AG09309 (cell line): ENCODE measurements at regions not wholly inside any gene's neighbourhood (a gene's known extent, or its start where the extent isn't known, plus 50 kb on each side); places are given as distances from the start of the nearest gene placed in this dataset.

ENCODE experiments used
- DNase-seq: peaks from one replicate; pipeline ENCODE4 v3.0.0-alpha.2; 2010; ENCODE audit warnings: low read depth
- H3K4me3 ChIP-seq: 2 replicates; pipeline ENCODE4 v1.5.1; 2011; ENCODE audit warnings: mild to moderate bottlenecking, low read depth, low read length, moderate library complexity; ENCODE audit not compliant: control insufficient read depth
- TF ChIP-seq, protein P1 (sequence below): IDR thresholded peaks from 2 replicates; pipeline ENCODE4 v1.5.1; 2011; ENCODE audit warnings: mild to moderate bottlenecking, low read depth, low read length, inconsistent platforms; ENCODE audit not compliant: insufficient read depth, control insufficient read depth; ENCODE audit errors: missing control alignments

DNA sequence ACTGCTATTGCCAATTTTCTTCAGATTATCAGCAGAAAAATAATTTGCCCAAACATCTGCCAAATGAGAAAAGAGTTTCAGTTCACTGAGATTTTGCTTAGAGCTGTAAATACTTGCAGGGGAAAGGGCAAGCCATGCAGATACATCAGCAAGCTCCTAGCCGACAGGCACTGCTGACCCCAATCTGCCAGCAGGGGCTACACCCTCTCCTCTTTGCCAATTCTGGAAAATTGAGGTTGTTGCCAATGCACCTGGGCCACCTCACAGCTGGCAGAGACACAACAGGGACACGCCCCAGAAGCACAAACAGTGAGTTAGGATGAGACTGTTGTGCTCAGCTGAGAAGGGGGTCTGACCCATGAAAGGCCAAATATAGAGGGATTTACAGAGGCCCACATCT, 129.5 kb upstream of the MYO3A start:
- no peak for DNase-seq
- TF ChIP-seq, protein P1, sequence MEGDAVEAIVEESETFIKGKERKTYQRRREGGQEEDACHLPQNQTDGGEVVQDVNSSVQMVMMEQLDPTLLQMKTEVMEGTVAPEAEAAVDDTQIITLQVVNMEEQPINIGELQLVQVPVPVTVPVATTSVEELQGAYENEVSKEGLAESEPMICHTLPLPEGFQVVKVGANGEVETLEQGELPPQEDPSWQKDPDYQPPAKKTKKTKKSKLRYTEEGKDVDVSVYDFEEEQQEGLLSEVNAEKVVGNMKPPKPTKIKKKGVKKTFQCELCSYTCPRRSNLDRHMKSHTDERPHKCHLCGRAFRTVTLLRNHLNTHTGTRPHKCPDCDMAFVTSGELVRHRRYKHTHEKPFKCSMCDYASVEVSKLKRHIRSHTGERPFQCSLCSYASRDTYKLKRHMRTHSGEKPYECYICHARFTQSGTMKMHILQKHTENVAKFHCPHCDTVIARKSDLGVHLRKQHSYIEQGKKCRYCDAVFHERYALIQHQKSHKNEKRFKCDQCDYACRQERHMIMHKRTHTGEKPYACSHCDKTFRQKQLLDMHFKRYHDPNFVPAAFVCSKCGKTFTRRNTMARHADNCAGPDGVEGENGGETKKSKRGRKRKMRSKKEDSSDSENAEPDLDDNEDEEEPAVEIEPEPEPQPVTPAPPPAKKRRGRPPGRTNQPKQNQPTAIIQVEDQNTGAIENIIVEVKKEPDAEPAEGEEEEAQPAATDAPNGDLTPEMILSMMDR: no peak
- no peak overlapping the region for H3K4me3 ChIP-seq

DNA sequence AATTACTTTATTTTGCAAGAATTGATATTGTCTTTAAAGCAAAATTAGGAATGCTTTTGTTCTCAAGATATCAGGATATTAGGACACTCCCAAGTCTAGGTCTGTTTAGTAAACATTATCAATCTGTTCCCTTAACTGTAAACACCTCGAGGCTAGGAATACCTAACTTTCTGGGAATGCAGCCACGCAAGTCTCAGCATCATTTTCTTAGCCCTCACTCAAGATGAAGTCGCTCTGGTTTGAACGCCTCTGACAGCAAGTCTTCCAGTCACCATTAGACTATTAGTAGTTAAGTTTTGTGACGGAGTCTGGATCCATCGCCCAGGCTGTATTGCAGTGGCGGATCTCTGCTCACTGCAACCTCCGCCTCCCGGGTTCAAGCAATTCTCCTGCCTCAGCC, 128.0 kb upstream of the MYO3A start:
- no peak for DNase-seq
- H3K4me3 ChIP-seq: no peak overlapping the region
- TF ChIP-seq, protein P1: no peak

DNA sequence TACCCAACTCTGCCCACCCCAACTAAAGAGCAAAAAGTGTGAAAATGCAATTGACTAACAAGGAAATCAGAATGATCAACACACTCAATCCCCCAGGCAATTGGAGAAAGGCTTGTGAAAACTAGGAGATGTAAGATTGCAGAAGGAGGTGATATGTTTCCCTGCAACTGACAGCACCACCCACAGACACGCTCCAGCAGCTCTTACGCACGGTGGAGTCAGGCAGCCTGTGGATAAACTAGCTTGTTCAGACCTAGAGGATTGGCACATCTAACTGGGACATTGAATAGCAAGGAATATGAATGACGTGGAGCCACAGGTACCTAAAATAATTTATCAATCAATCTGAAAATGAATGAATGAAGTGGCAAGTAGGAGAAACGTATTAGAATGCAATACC, 125.7 kb upstream of the MYO3A start:
- DNase-seq: no peak
- TF ChIP-seq, protein P1: no peak
- no peak overlapping the region for H3K4me3 ChIP-seq

DNA sequence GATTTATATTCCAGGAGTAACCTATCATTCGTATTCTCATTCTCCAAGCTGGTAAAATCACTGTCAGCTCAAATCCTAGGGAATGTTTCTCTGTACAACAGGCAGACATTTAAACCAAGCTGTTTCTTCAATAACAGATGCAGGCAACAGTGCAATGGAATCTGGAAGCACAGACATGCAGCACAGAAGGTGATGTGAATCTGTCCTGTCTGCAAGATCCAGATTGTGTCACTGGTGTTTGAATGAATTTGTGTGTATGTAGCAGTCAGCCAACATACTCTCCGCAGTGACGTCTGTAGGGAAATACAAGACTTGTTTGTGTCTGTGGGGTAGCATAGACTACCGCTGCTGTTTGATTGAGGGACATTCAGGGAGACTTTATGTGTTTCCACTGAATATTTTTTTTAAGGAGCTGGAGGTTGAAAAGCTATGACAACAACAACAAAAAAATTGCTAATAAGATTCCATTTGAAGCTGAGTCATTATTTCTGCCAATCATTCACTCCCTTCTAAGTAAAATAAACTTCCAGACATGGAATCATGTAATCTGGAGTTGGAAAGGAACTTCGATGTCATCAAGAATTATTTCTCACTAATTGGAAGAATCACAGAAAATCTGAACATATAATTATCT, 122.9 kb upstream of the MYO3A start:
- TF ChIP-seq, protein P1: no peak
- no peak for DNase-seq
- no peak overlapping the region for H3K4me3 ChIP-seq

DNA sequence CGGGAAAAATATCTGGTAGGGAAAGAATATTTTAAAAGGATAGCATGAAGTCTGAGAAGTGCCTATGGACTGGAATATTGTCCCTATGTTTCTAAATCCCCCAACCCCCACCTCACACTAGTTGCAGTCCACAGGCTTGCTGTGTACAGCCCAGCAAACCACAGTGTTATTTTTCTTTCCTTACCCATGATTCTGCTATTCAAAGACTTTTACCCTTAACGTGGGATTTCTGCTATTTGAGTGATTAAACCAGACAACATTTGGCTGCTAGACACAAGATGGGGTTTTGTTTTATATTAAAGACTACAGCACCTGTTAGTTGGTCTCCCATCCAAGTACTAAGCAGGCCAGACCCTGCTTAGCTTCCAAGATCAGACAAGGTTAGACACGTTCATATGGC, 120.5 kb upstream of the MYO3A start:
- no peak for DNase-seq
- TF ChIP-seq, protein P1: no peak
- no peak overlapping the region for H3K4me3 ChIP-seq

DNA sequence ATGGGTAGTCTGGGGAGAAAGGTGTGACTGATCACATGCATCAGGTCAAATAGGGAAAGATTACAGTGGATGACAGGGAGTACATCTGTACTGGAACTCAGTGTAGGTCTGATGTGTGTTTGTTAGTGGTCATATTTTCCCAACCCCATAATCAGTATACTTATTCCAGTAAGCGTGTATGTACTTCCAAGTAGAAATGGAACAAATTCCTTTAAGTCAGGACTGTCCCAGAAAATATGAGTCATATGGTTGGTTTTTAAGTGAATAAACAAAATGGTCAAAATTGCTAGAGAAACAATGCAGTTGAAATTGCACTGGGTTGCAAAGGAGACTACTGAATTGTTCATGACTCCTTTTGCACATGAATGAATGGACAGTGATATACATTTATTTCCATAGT, 118.8 kb upstream of the MYO3A start:
- TF ChIP-seq, protein P1: no peak
- DNase-seq: no peak
- no peak overlapping the region for H3K4me3 ChIP-seq
